ENCODE measurements at regions not wholly inside any gene's neighbourhood (a gene's known extent, or its start where the extent isn't known, plus 50 kb on each side); places are given as distances from the start of the nearest gene placed in this dataset.
"Not testable (repeated sequence)": the region's sequence is repeated elsewhere in the genome, so short reads cannot be mapped to it uniquely, and the experiment has no call there.

DNA sequence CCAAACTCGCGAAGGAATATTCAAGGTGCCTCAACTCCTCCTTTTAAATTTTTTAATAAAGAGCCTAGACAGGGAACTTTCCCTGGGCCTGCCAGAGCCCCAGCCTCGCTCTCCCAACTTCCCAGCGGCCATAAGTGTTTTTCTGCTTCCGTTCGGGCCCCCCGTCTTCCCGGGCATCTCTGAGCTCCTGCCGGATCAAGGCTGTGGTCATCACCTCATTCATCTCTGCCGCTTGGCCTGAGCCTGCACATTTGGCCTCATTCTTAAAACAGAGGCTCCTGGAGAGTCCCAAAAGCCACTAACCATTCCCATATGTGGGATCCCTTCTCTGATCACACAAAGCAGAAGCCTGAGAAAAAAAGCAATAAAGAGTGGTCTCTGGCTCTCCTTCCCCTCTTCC is 969.1 kb upstream of the DEFB115 start:
- Mint-ChIP-seq H3K9me3 (peaks cover 23% of the 10 kb centered on the region), H3K36me3 (ENCODE audit: low read depth) (peaks cover 4% of the 10 kb centered on the region; the same call in 1 of the 2 replicates), H3K4me3 (no peak overlapping the region), H3K4me1 (ENCODE audit: low read depth) (peaks cover 7% of the 10 kb centered on the region; the same call in 1 of the 2 replicates), H3K27me3 (ENCODE audit: insufficient read depth) (peaks cover 7% of the 10 kb centered on the region), H3K27ac (no peak overlapping the region)
- TF ChIP-seq, protein P1, sequence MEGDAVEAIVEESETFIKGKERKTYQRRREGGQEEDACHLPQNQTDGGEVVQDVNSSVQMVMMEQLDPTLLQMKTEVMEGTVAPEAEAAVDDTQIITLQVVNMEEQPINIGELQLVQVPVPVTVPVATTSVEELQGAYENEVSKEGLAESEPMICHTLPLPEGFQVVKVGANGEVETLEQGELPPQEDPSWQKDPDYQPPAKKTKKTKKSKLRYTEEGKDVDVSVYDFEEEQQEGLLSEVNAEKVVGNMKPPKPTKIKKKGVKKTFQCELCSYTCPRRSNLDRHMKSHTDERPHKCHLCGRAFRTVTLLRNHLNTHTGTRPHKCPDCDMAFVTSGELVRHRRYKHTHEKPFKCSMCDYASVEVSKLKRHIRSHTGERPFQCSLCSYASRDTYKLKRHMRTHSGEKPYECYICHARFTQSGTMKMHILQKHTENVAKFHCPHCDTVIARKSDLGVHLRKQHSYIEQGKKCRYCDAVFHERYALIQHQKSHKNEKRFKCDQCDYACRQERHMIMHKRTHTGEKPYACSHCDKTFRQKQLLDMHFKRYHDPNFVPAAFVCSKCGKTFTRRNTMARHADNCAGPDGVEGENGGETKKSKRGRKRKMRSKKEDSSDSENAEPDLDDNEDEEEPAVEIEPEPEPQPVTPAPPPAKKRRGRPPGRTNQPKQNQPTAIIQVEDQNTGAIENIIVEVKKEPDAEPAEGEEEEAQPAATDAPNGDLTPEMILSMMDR (IDR thresholded peaks at IDR 0.05): no peak
- DNase-seq: no peak

DNA sequence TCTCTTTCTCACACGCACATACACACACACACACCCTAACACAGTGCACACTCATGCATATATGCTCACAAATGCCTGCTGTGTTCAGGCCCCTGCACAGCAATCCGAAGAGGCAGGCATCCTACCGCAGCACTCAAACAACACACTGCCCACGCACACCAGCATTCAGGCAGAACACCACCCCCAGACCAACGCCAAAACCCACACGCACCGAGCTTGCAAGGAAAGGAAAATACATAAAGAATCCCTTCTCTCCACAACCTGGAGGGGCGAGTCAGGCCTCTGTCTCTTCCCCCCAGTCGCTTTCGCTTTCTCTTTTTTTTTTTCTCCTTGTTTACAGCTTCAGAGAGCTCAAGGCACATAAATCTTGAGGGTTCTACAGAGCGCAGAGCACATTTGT is 968.4 kb upstream of the DEFB115 start:
- not testable (repeated sequence) for DNase-seq; H3K36me3 Mint-ChIP-seq (ENCODE audit: low read depth); H3K4me1 Mint-ChIP-seq (ENCODE audit: low read depth); H3K27me3 Mint-ChIP-seq (ENCODE audit: insufficient read depth); H3K27ac Mint-ChIP-seq
- Mint-ChIP-seq H3K9me3 (peaks cover 16% of the 10 kb centered on the region; the same call in 1 of the 2 replicates), H3K4me3 (peak overlapping the region; percentile 28; the same call in 1 of the 2 replicates)

DNA sequence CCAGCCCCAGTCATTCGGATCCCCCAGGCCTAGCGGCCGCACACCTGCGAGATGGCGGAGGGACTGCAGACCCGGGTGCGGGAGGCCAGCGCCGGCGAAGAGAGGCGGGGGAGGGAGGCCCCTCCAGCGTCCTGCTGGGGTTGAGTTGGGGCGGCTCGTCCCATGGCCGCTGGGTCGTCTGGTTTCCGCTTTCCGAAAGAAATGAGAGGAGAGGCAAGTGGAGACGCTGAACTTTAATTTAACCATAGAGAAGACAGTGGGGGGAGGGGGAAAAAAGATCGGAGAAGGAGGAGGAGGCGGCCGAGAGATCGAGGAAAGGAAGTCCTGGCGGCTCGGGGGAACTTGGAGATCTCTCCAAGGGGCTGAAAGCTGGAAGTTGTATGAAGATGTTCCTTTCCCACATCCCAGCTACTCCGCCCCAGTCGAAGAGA is 967.7 kb upstream of the DEFB115 start:
- Mint-ChIP-seq H3K4me3 (peak overlapping the region; percentile 56; the same call in 1 of the 2 replicates), H3K9me3 (peaks cover 15% of the 10 kb centered on the region; the same call in 1 of the 2 replicates)
- not testable (repeated sequence) for H3K36me3 Mint-ChIP-seq (ENCODE audit: low read depth); H3K27ac Mint-ChIP-seq; DNase-seq; H3K27me3 Mint-ChIP-seq (ENCODE audit: insufficient read depth); H3K4me1 Mint-ChIP-seq (ENCODE audit: low read depth)

DNA sequence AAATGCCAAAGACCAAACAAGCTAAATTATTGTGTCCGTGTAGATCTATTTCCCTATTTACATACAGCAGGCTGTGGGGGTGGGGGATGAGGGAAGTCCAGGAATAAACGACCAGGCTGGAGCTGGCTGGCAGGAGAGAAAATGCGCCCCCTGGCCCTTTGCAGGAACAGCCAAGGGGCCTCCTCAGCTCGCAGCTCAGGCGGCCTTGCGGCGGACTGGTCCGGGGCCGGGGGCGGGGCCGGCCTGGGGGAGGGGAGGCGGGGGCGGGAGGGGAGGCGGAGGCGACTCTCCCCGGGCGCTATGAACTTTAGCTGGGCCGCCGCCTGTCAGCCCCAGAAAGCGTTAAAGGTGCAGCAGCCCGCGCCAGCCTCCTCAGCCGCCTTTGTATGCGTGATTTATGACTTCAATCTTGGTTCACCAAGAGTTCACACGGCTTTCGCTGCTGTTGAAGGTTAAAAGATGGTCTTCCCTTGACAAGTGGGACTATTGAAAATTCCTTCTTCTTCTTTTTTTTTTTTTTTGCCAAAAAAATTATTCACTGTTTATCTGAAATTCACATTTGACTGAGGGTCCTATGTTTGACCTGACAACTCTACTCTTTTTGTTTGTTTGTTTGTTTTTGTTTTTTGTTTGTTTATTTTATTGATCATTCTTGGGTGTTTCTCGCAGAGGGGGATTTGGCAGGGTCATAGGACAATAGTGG is 967.0 kb upstream of the DEFB115 start:
- not testable (repeated sequence) for H3K4me1 Mint-ChIP-seq (ENCODE audit: low read depth); H3K36me3 Mint-ChIP-seq (ENCODE audit: low read depth); DNase-seq; H3K27ac Mint-ChIP-seq; H3K27me3 Mint-ChIP-seq (ENCODE audit: insufficient read depth); H3K4me3 Mint-ChIP-seq
- H3K9me3 Mint-ChIP-seq: peaks cover 14% of the 10 kb centered on the region; the same call in 1 of the 2 replicates

DNA sequence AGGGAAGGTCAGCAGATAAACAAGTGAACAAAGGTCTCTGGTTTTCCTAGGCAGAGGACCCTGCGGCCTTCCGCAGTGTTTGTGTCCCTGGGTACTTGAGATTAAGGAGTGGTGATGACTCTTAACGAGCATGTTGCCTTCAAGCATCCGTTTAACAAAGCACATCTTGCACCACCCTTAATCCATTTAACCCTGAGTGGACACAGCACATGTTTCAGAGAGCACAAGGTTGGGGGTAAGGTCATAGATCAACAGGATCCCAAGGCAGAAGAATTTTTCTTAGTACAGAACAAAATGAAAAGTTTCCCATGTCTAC is 966.4 kb upstream of the DEFB115 start:
- H3K9me3 Mint-ChIP-seq: peaks cover 10% of the 10 kb centered on the region
- not testable (repeated sequence) for H3K27ac Mint-ChIP-seq; H3K36me3 Mint-ChIP-seq (ENCODE audit: low read depth); H3K4me1 Mint-ChIP-seq (ENCODE audit: low read depth); DNase-seq; H3K4me3 Mint-ChIP-seq; H3K27me3 Mint-ChIP-seq (ENCODE audit: insufficient read depth)

DNA sequence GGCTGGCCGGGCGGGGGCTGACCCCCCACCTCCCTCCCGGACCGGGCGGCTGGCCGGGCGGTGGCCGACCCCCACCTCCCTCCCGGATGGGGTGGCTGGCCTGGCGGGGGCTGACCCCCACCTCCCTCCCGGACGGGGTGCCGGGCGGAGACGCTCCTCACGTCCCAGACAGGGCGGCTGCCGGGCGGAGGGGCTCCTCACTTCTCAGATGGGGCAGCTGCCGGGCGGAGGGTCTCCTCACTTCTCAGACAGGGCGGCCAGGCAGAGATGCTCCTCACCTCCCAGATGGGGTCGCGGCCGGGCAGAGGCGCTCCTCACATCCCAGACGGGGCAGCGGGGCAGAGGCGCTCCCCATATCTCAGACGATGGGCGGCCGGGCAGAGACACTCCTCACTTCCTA is 965.8 kb upstream of the DEFB115 start:
- not testable (repeated sequence) for H3K27ac Mint-ChIP-seq; H3K36me3 Mint-ChIP-seq (ENCODE audit: low read depth); H3K4me3 Mint-ChIP-seq; DNase-seq; H3K4me1 Mint-ChIP-seq (ENCODE audit: low read depth); H3K27me3 Mint-ChIP-seq (ENCODE audit: insufficient read depth)
- peaks cover 14% of the 10 kb centered on the region for H3K9me3 Mint-ChIP-seq

DNA sequence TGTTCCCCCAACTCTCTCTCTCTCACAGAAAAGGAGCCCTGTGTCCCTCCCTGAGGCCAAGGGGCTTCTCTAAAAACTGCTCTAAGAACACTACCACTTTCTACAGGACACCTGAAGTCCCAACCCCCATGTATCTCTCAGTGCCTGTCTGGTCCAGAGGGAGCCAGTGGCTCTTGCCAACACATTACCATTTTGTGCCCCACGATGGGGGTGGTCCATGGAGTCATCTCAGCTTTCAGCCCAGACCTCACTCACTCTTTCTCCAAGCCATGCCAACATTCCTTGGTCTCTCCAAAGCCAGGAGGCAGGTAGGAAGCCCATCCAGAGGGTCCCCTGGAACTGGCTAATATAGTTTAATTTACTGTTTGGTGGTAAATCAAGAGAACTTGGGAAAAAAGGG is 962.1 kb upstream of the DEFB115 start:
- DNase-seq; H3K4me3 Mint-ChIP-seq; H3K4me1 Mint-ChIP-seq (ENCODE audit: low read depth); H3K27ac Mint-ChIP-seq; H3K36me3 Mint-ChIP-seq (ENCODE audit: low read depth); H3K27me3 Mint-ChIP-seq (ENCODE audit: insufficient read depth): not testable (repeated sequence)
- H3K9me3 Mint-ChIP-seq: peaks cover 14% of the 10 kb centered on the region

DNA sequence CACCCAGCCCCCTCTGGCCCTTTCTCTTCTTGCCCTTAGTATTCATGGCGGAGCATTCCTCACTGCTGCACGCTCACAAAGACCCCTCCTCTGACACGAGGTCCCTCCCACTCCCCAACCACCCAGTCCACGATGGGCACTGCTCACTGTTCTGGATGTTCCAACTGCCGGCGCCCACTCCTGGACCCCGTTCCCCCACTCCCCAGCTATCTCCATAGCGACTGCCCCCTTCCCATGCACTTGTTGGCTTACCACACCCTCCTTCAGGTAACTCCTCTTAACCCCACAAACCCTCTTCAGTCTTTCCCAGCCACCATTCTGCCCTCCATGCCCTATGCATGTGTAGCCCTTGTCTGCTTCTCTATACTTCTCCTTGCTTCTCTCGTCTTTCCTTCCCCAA is 961.5 kb upstream of the DEFB115 start:
- not testable (repeated sequence) for H3K4me3 Mint-ChIP-seq; H3K36me3 Mint-ChIP-seq (ENCODE audit: low read depth); H3K27me3 Mint-ChIP-seq (ENCODE audit: insufficient read depth); H3K4me1 Mint-ChIP-seq (ENCODE audit: low read depth); H3K27ac Mint-ChIP-seq; H3K9me3 Mint-ChIP-seq; DNase-seq

DNA sequence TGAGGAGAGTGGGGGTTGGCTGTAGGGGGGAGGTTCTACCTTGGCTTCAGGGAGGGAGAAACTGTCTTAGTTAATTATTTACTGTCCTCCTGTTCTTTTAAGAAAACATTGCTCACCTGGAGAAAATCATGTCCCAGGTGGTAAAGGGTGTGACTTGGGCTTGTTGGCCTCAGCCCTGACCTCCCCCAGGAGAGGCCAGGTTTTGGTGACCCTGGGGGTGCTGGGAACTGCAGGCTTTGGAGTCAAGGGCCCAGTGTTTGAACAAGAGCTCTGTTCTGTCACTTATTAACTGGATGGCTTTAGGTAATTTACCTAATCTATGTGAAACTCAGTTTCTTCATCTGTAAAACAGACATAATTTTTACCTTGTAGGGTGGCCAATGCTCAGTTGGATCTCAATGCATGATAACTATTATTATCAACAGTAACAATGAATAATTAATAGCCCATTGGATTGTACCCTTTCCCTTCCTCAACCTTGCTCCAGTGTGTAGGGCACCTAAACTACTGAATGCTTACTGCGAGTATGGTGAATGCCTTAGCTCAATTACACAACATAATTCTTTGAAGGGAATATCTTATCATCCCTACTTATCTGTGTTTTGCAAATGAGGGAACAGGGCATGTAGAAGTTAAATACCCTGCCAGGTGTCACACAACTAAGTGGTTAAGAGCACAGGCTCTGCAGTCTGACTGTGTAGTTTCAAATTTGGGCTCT is 959.4 kb upstream of the DEFB115 start:
- not testable (repeated sequence) for H3K4me3 Mint-ChIP-seq; H3K27me3 Mint-ChIP-seq (ENCODE audit: insufficient read depth); H3K4me1 Mint-ChIP-seq (ENCODE audit: low read depth); H3K36me3 Mint-ChIP-seq (ENCODE audit: low read depth); H3K9me3 Mint-ChIP-seq; H3K27ac Mint-ChIP-seq; DNase-seq

DNA sequence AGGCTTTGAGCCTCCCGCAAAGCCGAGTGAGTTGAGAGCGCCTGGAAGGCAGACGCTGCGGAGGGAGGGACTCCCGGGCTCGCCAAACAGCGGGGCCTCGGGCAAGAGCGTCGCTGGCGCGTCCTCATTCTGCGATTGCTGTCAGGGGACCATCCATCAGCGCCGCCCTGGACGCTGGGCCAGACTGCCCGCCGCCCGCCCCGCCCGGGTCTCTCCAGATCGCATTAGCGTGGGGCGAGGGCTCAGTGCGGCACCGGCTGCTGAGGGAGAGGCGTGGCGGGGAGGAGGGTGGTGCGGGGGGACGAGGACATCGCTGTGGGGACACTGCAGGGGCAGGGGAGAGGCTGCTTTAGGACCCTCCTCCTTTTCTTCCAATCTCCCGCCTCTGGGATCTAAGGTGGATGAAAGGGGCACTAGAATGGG is 957.2 kb upstream of the DEFB115 start:
- not testable (repeated sequence) for H3K9me3 Mint-ChIP-seq

DNA sequence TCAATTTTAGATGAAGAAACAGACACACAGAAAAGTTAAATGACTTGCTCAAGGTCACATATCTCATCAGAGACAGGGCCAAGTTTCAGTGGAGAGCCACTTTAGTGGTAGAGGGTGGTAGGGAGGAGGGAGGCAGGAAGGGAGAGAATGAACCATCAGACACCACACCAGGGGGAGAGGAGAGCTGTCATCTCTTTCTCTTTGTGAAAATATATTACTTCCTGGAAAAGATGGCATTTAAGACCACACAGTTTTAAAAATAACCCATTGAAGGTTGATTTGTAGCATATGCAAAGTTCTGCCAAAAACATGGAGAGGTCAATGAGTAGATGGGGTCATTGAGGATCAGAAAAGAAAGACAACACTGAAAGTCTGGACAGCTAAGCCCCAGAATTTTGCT is 954.7 kb upstream of the DEFB115 start:
- H3K27me3 Mint-ChIP-seq (ENCODE audit: insufficient read depth); H3K27ac Mint-ChIP-seq; H3K9me3 Mint-ChIP-seq; DNase-seq; H3K36me3 Mint-ChIP-seq (ENCODE audit: low read depth); H3K4me1 Mint-ChIP-seq (ENCODE audit: low read depth); H3K4me3 Mint-ChIP-seq: not testable (repeated sequence)

More for the DNA sequence above, 957.2 kb upstream of the DEFB115 start:
- not testable (repeated sequence) for DNase-seq; H3K27ac Mint-ChIP-seq; H3K4me1 Mint-ChIP-seq (ENCODE audit: low read depth); H3K36me3 Mint-ChIP-seq (ENCODE audit: low read depth); H3K27me3 Mint-ChIP-seq (ENCODE audit: insufficient read depth)
- H3K4me3 Mint-ChIP-seq: peak overlapping the region; percentile 39; the same call in 1 of the 2 replicates

DNA sequence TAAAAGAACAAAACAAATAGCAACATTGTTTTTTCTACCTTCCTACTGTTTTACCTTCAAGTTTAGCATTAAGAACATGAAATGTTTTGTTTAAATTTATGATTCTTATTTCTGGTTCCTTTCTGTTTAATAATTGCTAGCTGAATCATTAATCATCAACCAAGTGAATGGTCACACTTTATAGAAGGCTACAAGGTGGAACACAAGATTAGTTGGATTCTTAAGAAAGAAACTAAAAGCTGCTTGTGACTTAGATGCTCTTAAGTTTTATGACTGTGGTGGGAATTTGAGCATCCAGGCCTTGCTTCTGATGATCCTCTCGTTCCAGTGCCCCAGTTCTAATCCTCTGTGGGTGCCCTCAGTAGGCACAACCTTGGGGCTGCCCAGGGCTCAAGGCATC is 947.5 kb upstream of the DEFB115 start:
- not testable (repeated sequence) for H3K36me3 Mint-ChIP-seq (ENCODE audit: low read depth); H3K27ac Mint-ChIP-seq; DNase-seq; H3K4me1 Mint-ChIP-seq (ENCODE audit: low read depth); H3K4me3 Mint-ChIP-seq; H3K27me3 Mint-ChIP-seq (ENCODE audit: insufficient read depth)
- H3K9me3 Mint-ChIP-seq: peaks cover 14% of the 10 kb centered on the region; the same call in 1 of the 2 replicates

DNA sequence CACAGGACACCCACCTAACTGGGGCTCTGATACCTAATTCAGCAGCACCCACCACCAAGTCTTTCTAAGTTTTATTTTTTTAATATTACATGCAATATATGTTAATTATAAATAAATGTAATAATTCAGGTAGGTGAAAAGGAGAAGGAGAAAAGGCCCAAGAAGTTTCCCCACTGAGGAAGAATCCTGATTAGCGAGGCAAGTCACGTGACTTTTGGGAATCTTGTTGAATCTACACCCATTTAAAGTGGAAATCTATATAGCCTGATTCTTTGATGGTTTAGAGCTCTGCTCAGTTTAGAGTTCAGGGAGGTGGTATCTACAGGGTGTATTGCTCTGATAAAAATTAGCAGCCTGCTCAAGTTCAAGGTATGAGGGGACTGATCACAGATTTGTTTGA is 947.1 kb upstream of the DEFB115 start:
- H3K4me1 Mint-ChIP-seq (ENCODE audit: low read depth); H3K36me3 Mint-ChIP-seq (ENCODE audit: low read depth); H3K27me3 Mint-ChIP-seq (ENCODE audit: insufficient read depth); DNase-seq; H3K27ac Mint-ChIP-seq; H3K4me3 Mint-ChIP-seq: not testable (repeated sequence)
- H3K9me3 Mint-ChIP-seq: peaks cover 14% of the 10 kb centered on the region; the same call in 1 of the 2 replicates

All from HFFc6 (cell line).